ENCODE measurements at regions not wholly inside any gene's neighbourhood (a gene's known extent, or its start where the extent isn't known, plus 50 kb on each side); places are given as distances from the start of the nearest gene placed in this dataset.
"Not testable (repeated sequence)": the region's sequence is repeated elsewhere in the genome, so short reads cannot be mapped to it uniquely, and the experiment has no call there.

DNA sequence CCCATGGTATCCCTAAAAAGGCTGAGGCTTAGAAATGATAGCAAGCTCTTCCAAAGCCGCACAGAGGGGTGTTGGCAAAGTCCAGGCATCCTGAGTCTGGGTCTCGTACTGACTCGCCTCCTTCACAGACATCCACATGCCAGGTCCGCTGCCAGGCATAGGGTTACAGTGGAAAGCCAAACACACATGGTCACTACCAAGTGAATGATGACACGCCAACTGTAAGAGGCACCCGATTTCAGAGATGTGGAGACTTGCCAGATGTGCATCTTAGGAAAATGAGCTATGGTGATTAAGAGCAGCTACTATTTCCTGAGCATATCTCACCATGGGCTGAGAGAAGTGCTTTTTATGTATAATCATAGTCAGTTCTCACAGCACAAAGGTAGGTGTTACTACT is 314.9 kb downstream of the MIAT start:
- no peak overlapping the region for H3K4me3 ChIP-seq (ENCODE audit: low read length)
- TF ChIP-seq, protein P1, sequence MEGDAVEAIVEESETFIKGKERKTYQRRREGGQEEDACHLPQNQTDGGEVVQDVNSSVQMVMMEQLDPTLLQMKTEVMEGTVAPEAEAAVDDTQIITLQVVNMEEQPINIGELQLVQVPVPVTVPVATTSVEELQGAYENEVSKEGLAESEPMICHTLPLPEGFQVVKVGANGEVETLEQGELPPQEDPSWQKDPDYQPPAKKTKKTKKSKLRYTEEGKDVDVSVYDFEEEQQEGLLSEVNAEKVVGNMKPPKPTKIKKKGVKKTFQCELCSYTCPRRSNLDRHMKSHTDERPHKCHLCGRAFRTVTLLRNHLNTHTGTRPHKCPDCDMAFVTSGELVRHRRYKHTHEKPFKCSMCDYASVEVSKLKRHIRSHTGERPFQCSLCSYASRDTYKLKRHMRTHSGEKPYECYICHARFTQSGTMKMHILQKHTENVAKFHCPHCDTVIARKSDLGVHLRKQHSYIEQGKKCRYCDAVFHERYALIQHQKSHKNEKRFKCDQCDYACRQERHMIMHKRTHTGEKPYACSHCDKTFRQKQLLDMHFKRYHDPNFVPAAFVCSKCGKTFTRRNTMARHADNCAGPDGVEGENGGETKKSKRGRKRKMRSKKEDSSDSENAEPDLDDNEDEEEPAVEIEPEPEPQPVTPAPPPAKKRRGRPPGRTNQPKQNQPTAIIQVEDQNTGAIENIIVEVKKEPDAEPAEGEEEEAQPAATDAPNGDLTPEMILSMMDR (conservative IDR thresholded peaks at IDR 0.05; ENCODE audit: low read depth, low read length) = no peak
- DNase-seq (ENCODE audit: low read depth) = no peak

DNA sequence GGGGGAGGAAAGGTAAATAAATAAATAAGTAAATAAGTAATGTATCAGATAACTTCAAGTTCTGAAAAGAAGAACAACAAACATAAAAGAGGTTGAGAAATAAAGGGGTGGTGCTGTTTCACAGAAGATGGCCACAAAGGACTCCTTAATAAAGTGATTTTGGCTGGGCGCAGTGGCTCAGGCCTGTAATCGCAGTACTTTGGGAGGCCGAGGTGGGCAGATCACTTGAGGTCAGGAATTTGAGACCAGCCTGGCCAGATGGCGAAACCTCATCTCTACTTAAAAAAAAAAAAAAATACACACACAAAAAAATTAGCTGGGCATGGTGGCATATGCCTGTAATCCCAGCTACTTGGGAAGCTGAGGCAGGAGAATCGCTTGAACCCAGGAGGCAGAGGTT is 315.5 kb downstream of the MIAT start:
- not testable (repeated sequence) for H3K4me3 ChIP-seq (ENCODE audit: low read length); DNase-seq (ENCODE audit: low read depth)

DNA sequence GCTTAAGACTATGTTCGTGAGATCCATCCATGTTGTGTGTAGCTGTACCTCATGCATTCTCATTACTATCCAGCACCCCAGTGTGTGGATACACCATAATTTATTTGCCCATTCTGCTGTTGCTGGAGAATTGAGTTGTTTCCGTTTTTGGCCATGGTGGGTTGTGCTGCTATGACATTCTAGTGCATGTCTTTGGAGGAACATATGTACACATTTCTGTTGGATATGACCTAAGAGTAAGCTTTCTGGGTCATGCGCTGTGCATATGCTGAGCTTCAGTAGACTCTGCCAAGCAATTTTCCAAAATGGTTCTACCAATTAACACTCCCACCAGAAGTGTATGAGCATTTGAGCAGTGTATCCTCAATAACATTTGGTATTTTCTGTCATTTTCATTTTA is 316.6 kb downstream of the MIAT start:
- H3K4me3 ChIP-seq (ENCODE audit: low read length) = no peak overlapping the region
- DNase-seq (ENCODE audit: low read depth) = no peak
- TF ChIP-seq, protein P1 (conservative IDR thresholded peaks at IDR 0.05; ENCODE audit: low read depth, low read length) = no peak

DNA sequence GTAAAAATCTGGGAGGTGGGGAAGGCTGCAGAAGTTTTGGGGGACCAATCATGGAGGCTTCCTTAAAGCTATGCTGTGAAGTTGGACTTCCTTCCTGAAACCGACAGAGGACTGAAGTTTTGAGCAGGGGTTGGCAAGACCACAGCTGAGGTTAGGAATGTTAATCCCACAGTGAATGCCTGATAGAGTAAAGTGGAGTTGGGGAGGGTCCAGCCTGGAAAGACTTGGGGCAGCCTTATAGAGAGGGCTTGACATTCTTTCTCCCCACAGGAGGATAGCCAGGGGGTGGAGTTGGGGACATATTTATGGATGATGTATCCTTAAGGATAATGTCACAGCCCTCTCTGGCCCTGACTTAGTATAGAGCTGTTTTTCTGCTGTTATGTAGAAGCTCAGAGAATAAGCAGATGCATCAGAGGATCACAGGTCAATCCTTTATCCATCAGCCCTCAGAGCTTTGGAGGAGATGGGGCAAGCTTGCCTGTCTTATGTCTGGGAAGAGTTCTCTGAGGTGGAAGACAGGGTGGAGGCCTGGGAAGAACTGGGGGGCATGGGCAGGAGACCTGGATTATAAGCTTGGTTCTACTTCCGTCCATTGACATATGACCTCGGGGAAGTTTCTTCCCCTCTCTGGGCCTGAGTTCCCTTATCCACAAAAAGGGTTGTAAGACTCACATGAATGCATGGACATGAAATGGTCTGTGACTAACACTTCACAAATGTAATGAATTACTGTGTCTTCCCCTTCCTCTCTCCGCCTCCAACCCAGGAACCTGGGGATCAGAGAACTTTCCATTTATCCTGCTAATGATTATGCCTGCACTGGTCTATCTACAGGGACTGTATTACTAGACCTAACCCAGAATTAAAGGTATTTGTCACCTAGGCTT is 317.8 kb downstream of the MIAT start:
- DNase-seq (ENCODE audit: low read depth) = peak; percentile 41
- no peak overlapping the region for H3K4me3 ChIP-seq (ENCODE audit: low read length)
- TF ChIP-seq, protein P1 (conservative IDR thresholded peaks at IDR 0.05; ENCODE audit: low read depth, low read length) = no peak

DNA sequence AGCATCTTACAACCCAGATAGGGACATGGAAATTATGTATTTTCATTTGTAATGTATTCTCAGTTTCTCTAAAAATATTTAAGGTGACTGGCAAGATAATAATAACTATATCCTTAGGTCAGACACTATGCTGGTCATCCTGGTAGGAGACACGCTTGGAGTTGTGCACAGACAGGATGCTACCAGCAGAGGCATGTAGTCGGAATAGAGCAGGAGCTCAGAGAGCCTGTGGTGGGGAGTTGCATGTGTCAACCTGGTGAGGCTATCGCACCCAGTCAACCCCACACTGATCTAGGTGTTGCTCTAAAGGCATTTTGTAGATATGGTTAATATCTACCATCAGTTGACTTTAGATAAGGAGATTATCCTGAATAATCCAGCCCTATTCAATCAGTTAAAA is 318.5 kb downstream of the MIAT start:
- no peak overlapping the region for H3K4me3 ChIP-seq (ENCODE audit: low read length)
- DNase-seq (ENCODE audit: low read depth) = no peak
- TF ChIP-seq, protein P1 (conservative IDR thresholded peaks at IDR 0.05; ENCODE audit: low read depth, low read length) = peak; percentile 4

DNA sequence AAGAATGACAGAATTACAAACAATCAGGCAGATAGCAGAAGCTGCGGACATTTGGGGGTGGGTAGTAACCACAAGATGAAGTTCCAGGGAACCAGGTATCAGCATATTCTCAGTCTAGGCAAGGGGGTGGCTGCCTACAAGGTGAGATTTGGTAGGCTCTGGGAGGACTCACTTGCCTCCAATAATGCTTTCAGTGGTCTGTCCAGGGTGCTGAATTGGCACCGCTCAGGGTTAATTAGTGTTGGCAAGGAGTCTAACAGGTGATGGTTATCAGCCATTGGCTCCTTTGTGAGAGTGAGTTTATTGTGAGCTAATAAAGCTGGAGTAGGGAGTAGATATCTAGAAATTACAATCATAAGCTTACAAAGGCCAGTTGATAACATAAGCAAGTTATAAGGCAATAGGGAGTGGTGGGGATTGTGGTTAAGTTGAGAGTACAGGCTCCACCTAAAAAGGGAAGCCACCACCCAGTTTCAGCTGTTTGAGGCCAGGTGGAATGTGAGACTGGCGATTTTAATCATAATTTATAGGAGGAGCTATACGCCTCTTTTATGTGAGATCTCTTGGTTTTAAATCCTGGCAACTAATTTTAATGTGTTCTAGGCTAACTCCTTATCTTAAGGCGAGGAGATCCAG is 320.5 kb downstream of the MIAT start:
- TF ChIP-seq, protein P1 (conservative IDR thresholded peaks at IDR 0.05; ENCODE audit: low read depth, low read length) = no peak
- no peak overlapping the region for H3K4me3 ChIP-seq (ENCODE audit: low read length)
- DNase-seq (ENCODE audit: low read depth) = no peak

DNA sequence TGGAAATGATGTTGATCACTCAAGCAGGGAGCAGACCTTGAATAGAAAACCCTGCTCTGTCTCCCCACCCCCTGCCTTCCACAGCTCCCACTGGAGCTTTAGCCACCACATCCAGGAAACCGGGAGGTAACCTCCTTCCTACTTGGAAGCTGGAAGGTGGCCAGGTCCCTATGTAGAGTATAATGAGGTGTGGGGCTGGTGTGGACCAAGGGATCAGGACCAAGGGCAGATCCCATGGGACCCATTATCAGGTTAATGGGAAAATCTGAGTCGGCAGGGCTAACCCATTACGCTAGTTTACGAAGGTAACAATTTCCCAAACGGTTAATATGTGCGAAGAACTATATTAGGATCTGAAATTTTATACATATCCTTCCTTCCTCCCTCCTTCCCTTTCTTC is 321.9 kb downstream of the MIAT start:
- TF ChIP-seq, protein P1 (conservative IDR thresholded peaks at IDR 0.05; ENCODE audit: low read depth, low read length) = no peak
- no peak overlapping the region for H3K4me3 ChIP-seq (ENCODE audit: low read length)
- no peak for DNase-seq (ENCODE audit: low read depth)
